GM18520 (cell line): ENCODE measurements at regions not wholly inside any gene's neighbourhood (a gene's known extent, or its start where the extent isn't known, plus 50 kb on each side); places are given as distances from the start of the nearest gene placed in this dataset.

Source experiments
- ATAC-seq: cut with Tn5 transposase; IDR thresholded peaks from one replicate; pipeline ENCODE4 v1.9.1; 2021; ENCODE audit not compliant: unreplicated experiment

DNA sequence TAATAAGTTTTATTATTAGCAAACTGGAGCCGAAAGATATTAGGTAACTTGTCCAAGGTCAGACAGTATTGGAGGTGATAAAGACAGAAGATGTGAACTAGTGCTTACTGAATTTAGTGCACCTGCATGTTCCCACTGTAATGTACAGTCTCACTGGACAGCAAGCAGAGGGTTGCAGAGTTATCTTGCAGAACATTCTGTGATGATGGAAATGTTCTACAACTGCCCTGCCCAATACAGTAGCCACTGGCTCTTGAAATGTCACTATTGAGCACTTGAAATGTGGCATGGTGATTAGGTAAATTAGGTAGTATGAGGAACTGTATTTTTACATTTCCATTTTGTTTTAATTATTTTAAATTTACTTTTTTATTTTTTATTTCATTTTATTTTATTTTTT, 356.6 kb downstream of the EPHA4 start:
- ATAC-seq = no peak

DNA sequence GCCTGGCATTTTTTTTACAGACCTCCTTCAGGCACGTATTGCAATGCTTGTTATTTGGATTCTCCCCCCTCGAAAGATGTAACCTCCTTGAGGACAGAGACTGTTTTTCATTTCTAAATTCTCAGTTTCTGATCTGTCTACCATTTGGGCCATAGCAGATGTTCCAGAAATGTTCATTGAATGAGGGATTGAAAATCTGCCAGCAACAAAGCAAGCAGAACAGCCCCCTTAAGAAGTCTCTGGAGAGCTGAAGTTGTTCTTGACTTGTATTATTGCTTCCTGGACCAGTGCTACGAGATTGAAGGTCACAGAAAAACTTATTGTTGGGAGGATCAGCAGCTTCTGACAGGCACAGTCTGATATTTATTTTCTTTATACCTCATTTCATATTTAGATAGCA, 355.5 kb downstream of the EPHA4 start:
- no peak for ATAC-seq

DNA sequence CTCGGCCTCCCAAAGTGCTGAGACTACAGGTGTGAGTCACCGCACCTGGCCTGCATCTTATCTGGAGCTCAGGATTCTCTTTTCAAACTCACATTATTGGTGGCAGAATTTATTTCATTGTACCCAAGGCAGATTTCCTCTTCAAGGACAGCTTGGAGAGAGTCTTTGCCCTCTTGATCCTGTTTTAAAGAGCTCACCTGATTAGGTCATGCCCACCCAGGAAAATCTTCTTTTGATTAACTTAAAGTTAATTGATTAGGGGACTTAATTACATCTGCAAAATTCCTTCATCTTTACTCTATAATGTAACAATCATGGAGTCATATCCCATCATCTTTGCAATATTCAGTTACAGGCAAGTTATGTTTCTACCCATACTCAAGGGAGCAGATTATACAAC, 346.4 kb downstream of the EPHA4 start:
- no peak for ATAC-seq

DNA sequence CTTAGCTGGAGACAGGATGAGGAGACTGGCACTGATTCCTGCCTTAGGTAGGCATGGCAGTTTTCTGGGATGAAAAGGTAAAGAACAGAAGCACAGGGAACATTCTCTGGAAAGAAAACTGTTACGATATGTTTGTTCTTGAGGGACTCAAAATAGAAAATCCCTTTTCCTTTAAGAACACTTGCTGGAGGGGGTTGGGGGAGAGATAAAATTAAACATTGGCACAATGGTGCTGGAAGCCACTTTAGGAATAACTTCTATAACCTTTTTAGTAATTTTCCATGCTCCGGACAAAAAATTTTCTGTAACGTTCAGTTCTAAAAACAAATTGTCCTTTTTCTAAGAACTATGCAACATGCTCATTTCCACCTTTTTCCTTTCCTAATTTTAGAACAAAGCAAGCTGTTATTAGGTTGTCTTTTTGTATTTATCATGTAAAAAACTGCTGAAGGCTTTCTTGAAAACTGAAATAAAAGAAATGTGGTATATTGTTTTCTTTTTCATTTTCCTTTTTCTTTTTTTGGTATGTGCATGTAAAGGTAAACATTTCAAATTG, 343.8 kb downstream of the EPHA4 start:
- no peak for ATAC-seq

DNA sequence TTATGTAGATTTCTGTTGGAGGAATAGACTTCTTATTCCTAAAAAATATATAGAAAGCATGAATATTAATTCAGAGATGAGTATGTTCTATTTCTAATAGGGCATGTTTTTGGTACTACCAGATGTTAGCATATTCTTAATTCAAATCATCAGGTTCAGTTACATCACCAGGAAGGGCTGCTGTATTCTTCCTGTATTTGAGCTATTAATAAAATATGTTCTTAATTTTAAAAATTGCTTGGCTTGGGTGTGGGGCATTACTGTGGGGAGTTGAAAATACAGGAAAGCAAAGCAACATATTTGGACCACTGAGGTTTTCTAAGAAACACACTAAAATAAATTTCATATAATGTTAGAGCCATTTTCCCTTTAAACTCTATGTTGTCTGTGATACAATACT, 343.0 kb downstream of the EPHA4 start:
- ATAC-seq = no peak

DNA sequence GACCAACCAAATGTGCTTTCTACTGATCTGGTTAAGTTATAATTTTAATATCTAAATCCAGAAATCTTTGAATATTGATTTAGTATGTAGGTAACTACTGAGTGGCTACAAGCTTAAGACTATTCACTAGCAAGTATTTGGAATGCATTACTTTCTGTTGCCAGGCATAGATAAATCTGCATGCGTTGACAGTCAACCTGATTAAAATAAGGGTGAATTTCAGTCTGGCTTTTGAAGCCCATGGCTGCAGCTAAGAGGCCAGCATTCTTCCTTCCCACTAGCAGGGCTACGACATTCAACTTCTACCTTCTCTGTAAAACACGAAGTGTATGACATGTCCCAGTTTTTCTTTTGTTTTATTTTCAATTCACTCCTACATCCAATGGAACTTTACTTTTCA, 340.6 kb downstream of the EPHA4 start:
- ATAC-seq = no peak

DNA sequence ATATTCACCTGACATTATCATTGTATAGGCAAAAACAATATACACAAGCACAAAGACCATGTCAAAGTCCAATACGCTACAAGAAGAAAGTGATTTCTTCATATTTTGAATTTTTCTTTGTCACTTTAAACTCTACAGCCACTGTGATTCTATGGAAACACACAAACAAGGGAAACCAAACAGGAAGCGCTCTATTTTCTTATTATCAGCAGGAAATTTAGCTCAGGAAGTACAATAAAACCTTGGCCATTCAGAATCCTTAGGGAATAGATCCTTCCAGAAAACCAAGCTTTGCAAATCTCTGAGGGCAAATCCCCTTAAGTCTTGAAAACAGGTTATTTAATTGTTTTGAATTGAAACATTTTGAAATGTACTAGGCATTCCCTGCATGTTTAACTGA, 336.2 kb downstream of the EPHA4 start:
- no peak for ATAC-seq

DNA sequence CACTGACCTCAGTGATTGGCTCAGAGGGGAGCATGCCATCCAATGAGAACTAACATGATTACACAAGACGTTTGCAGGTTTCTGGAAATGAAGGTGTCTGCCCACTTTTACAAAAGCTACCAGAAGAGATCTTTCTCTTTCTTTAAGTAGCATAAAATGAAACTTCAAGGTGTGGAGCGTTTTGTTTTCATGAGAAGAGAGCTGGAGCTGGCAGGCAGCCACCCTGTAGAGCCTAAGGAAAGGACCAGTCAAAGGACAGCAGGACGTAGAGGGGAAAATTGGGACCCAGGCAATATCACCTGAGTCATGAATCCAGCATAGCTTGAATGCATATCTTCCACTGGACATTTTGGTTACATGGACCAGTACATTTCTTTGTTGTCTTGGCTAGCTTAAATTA, 331.0 kb downstream of the EPHA4 start:
- no peak for ATAC-seq

DNA sequence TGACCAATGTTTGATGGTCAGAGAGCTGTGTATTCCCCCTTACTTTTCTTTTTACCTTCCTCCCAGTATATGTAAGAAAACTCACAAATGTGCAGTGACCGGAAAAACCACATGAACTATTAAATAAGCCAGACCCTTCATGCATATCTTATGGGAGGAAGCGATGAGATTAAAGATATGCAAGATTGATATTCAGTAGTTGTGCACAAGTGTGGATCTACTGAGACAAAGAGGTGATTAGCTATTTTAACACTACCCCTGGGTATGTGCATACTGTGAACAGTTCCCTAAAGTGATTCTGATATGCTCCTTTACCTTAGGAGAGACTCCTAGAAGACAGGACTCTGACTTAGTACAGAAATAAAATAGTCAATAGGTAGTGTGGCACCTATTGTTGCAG, 328.3 kb downstream of the EPHA4 start:
- ATAC-seq = no peak

DNA sequence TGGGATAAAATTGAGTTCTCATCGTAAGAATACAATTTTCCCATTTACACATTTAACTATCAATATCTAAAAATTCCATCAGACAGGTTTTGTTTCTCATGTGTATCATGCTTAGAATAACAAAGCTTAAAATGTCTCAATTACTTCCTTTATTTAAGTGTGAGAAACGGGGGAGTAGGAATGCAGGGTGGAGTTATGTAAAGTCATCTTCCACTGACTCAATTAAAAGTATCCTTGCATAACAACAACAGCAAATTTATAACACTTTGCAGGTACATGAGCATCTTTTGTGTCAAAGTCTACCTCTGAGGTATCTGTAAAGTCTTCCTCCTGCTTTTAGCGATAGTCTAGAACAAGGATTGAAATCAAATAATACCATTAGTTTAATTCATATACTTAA, 327.1 kb downstream of the EPHA4 start:
- no peak for ATAC-seq

DNA sequence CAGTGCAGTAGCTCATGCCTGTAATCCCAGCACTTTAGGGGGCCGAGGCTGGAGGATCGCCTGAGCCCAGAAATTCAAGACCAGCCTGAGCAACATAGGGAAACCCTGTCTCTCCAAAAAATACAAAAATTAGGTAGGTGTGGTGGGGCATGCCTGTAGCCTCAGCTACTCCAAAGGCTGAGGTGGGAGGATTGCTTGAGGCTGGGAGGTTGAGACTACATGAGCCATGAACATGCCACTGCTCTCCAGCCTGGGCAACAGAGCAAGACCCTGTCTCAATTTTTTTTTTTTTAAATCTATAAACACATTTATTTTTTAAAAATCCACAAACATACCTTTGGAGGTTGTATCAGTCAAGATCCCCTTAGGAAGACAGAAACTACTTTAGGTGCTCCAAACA, 326.3 kb downstream of the EPHA4 start:
- ATAC-seq = no peak

DNA sequence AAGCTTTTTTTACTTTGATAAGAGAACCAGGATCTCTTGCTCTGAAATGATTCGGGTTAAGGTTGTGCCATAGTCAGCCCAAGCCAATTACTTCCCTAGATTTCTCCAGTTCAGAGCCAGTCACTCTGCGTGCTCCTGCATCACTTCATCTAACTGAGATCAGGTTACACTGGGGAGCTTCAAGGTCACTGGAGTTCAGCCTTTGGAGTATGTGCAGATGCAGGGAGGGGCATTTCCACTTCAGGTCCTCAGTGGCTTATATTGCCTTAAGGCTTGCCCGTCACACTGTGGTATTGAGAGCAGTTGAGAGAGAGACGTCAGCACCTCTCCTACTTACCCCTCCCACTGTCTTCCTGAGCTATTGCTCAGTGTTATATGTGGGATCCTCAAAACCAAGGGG, 317.8 kb downstream of the EPHA4 start:
- no peak for ATAC-seq

DNA sequence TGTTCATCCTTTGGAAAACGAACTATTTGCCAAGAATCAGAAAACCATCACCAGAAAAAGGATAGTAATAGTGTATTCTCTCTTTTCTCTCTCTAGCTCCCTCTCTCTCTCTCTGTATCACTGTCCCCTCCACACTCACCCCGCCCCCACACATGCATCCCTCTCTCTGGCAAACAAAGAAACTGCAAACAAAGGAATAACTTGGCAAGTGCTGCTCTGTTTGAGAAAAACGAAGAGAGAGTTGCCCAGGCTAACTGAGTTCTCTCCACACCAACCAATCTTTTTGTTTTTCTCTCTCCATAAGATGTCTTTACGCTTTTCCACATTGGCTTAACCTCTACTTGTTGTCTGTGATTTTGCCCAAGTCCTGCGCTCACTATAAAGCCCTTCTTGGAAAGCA, 316.2 kb downstream of the EPHA4 start:
- no peak for ATAC-seq

DNA sequence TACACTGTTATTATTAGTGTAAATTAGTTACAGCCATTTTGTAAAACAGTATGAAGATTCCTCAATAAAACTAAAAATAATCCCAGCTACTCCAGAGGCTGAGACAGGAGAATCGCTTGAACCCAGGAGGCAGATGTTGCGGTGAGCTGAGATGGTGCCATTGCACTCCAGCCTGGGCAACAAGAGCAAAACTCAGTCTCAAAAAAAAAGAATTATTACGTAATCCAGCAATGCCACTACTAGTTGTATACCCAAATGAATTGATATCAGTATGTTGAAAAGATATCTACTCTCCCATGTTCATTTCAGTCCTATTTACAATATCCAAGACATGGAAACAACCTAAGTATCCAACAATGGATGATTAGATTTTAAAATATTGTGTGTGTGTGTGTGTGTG, 313.6 kb downstream of the EPHA4 start:
- no peak for ATAC-seq

DNA sequence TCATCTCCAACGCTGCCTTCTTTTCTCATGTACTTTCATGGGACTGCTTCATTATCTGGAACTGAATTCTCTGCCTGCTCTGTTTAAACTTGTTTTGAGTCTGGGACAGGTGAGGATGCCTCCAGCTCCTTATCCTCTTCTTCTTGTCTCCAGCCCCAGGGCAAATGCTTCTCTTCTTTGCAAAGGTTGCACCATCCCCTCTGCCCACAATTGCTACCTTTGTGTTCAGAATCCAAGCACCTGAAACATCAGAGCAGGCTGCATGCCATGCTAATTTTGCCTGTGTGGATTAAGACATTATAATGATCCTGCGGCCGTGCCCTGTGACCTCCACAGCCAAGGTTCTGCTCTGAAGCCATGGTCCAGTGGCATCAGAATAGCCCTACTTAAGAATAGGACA, 309.5 kb downstream of the EPHA4 start:
- ATAC-seq = no peak

DNA sequence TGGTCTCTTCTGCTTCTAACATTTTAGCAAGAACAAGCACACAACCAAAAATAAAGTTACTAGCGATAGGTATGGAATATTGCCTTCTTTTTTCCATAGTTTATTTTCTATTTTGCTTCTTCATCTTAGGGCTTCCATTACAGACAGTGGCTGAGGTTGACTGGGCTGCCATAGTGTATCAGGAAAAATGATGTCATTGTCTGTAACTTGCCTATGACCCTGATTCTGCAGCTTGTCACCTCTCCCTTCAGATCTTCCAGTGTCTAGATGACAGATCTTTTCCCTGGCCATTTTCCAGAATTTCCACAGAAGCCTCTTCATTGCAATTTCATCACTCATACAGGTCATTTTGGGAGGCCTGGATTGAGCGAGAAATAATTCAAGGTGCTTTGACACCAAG, 308.5 kb downstream of the EPHA4 start:
- ATAC-seq = no peak

DNA sequence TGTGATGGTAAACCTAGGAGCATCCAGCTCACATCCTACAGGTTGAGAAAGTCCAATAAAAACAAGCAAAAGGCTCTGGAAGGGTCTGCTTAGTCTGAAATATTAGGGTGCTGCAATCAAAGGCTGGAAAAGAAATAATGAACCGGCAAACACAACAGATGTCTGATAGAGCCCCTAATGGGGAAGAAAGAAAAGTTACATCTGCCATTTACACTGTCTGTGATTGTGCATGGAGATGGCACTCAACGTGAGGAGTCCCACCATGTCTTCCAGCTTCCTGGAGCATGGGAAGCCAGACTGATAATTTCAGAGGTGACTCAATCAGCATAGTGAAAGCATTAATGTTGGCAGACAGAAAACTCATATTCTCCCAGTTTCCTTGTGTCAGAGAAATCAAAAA, 307.8 kb downstream of the EPHA4 start:
- no peak for ATAC-seq

DNA sequence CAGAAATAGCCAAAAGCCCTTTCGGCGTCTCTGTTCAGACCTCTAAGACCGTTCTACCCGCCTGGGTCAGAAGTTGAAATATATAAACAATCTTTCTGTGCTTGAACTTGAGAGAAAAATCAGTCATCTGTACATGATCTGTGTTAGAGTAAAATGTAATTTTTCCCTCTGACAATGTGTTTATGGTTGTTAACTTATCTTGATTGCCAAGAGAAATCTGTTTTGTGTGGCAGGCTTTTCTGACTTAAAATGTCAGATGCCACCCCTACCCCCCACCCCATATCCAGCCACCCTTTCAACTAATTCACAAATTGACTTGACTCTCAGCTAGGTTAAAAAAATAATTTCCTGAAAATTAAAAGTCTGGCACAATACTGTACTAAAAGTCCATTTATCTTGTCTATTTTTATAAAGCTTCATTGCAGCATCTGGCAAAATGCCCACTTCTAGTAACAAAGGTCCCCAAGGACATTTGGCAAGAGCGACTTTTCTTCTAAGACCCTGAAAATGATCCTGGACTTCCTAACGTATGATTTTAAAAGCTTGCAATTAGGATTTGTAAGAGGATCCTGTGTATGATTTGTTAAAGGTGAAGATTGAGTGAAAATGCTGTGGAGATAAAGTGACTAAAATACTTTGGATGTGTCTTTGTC, 304.2 kb downstream of the EPHA4 start:
- ATAC-seq = no peak

DNA sequence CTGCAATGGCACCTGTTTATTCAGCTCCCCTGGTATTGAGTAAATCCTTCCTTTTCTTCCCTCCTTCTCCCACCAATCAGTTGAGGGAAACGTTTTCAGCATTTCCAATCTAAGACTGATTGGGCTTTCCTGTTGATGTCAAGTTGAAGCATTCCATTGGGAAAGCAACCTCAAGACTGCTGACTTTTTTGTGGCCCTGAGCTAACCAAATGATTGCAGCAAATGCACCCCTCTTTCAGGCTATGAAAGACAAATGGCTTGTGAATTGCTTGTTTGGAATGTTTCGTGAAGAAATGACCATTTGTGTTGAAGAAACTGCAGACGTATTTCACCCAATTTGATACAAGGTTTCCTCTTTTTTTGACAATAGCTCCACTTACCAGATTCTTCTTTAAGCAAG, 303.5 kb downstream of the EPHA4 start:
- no peak for ATAC-seq

DNA sequence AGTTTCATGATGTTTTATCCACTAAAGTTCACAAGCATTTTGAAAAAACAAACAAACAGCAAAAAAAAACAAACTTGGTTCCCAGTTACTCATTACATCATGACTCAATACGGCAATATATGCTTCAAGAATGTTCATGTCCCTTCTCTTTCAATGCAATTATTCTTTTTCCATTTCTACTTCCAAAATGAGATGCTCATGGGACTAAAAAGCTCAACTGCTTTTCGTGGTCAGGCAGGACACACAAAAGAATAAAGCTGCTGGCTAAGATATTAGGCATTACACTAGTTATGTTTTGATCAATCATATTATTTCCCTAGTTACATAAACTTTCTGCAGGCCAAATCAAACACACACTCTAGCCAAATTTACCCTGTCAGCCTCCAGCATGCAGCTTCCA, 301.3 kb downstream of the EPHA4 start:
- ATAC-seq = no peak

DNA sequence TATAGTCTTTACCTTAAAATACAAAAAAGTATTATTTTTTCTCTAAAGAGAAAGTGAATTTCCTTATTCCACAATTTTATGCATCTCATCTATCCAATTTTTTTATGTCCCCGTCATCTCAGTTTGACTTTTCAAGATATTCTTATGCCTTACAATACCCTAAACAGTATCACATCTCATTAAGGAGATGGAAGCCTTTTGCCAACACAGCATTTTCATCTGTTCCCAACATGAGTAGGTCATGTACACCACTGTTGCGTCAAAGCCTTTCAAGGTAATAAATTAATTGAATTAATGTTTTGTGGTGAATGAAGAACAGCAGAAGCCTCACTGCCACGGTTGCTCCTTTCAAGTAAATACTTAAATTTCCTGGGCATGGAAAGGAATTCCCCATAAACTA, 299.4 kb downstream of the EPHA4 start:
- no peak for ATAC-seq

DNA sequence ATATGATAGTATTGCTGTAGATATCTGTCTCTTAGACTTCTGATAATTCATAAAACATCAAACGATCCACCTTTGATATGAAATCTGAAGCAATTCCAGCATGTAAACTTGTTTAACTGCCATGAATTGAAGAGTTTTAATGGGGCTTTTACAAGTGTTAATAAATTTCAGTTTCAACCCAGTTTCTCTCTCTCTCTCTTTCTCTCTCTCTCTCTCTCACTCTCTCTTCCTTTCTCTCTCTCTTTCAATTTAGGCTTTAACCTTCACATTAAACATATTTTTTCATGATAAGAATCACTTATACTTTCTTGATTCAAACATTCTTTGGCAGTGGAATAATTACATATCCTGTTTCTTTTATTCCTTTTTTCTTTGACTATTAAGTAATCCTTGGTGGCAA, 296.1 kb downstream of the EPHA4 start:
- ATAC-seq = no peak

DNA sequence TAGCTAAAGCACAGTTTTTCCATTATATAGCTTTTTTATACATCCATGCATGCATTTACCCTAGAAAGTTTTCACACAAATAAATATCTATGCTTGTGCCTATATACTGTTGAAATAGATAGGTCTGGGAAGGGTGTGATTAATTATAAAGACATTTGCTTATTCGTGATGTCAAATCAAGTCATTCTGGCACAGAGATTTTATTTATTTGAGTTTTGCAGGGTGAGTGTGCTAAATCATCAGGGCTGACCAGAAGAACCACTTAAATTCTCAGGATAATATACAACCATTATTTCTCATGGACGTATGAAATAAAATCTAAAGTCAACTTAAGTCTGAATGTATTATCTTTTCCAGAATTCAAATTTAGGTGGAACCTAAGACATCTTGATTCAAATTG, 295.5 kb downstream of the EPHA4 start:
- ATAC-seq = no peak
